GM18508 (cell line): ENCODE measurements at regions not wholly inside any gene's neighbourhood (a gene's known extent, or its start where the extent isn't known, plus 50 kb on each side); places are given as distances from the start of the nearest gene placed in this dataset.

ENCODE experiments used
- ATAC-seq: cut with Tn5 transposase; IDR thresholded peaks from one replicate; pipeline ENCODE4 v1.9.1; 2021; ENCODE audit warnings: moderate number of reproducible peaks; ENCODE audit not compliant: insufficient read depth, unreplicated experiment

DNA sequence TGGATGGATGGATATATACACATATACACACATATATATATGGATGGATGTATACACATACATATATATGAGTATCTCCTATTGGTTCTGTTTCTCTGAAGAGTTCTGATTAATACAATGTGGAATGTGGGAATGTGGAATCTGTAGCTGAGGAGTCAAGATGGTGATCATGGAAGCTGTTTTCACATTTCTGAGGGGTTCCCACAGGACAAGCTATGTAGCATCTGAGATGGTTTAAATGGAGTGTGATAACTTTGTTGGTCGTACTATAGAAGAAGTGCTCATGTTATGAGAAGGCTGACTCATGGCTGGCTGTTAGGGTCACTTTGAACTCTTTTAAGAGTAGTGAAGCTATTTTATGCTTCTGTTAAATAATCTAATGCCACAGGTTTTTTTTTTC is 279.7 kb downstream of the MEIS1 start:
- ATAC-seq: no peak

DNA sequence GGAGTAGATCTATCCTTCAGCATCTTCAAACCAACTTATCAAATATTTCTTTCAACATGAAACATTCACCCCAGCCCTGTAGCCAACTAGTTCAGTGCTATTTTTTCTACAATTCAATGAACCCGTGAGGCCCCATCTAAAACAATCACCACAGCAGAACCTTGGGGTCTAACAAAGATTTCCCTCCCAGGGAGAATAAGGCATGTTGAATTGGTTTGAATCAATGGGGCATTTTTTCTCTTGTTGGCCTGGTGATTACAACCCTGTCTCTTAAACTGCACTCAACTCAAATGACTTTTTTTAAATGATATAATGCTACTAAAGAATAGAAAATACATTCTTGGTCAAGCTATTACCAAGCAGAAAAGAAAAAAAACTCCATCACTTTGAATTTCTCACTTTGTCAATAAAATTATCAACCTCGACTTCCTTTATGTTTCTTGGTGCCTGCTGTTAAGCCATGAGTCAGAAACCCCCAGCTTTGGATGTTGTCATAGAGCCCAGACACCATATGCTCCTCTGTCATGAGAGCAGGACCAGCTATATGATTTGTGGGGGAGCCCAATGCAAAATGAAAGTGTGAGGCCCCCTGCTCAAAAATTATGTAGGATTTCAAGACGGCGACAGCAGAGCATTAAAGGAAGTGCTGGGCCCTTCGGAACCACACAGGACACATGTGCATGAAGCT is 282.4 kb downstream of the MEIS1 start:
- no peak for ATAC-seq

DNA sequence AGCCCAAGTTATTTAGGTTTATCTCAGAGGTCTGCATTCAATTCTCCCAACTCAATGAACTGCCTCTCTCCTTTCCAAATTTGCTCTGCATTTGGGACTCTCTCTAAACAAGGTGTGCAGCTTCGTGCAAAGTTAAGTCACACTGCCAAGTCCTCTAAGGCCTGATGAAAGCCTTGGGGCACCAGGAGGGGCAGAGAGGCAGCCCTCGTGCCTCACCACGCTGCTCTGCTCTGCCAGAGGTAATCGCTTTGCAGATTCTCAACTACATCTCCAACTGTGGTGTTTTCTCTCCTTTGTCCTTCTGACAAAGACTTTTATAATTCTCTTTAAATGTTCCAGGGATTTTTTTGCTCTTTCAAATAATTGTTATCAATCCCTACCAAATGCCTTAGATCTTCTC is 283.0 kb downstream of the MEIS1 start:
- ATAC-seq: no peak

DNA sequence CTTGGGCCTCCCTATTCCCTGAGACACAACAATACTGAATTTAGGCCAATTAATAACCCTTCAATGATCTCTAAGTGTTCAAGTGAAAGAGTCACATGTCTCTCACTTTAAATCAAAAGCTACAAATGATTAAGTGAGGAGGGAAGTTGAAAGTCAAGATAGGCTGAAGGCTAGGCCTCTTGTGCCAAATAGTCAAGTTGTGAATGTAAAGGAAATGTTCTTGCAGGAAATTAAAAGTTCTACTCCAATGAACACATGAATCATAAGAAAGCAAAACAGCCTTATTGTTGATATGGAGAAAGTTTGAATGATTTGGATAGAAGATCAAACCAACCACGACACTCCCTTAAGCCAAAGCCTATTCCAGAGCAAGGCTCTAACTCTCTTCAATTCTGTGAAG is 286.9 kb downstream of the MEIS1 start:
- ATAC-seq: no peak

DNA sequence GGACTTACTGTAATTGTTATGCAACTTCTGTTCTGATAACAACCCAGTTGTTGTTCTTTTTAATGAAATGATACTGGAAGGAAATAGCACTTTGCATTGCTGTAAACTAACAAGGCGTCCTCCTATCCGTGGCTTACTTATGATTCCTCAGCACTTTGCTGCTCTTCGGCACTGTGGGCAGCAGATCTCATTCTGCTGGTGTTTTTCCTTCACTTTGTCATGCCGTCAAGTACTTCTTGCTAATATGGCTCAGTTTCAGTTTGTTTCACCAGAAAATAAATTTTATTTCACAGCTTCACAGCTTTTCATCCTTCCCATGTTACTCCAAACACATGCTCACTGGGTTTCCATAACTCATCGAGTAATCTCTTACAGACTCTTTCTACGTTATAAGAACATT is 289.3 kb downstream of the MEIS1 start:
- no peak for ATAC-seq

DNA sequence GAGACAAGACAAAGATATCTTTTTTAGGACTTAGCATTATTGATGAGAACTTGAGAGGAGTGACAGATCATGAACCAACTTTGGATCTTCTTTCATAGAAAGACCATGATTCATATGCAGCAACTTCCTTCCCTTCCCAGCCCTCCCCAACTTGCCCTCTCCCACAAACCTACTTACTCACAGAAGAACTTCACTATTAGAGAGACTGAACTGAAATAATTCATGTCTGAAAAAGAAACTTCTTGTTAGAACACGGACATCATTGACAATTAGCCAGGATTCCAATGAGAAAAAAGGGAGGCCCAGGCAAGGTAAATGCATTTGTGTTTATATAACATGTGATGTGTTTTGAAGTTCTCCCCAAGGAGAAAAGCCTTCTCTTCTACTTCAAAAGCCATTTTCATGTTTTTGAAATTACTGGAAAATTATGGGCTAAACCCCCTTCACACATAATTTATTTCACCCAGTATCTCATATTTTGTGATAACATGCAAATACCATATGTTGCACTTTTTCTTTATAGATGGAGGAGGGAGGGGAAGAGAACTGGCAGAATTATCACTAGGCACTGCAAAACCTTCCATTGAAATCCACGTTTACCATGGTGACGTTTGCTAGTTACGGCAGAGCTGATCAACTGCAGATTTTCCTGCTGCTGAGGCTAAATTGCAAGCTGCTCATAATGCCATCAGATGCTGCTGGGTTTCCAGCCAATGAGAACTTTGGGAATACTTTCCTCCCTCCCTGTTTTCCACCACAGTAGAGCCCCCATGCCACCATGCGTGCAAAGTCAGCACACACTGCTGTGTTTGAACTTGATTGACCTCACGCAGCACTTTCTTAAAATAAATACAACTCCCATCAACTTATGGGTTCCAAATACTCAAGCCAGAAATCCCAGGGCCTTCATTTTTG is 294.7 kb downstream of the MEIS1 start:
- no peak for ATAC-seq

DNA sequence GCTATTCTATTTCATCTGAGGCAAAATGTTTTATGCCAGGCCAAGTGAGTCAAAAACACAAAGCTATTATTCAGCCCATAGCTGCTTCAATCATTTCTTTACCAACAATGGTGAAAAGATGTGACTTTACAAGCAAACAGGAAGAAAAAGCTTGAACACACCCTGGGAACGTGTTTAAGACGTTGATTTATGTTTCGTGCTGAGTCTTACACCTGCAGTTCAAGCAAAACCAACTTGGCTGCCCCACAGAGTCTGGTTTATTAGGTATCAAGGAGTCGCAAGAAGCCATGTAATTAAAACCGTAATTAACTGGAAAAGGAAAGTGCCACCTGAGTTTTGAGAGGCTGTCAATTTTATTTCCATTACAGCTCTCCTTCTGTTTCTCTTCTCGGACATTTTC is 295.5 kb downstream of the MEIS1 start:
- no peak for ATAC-seq

DNA sequence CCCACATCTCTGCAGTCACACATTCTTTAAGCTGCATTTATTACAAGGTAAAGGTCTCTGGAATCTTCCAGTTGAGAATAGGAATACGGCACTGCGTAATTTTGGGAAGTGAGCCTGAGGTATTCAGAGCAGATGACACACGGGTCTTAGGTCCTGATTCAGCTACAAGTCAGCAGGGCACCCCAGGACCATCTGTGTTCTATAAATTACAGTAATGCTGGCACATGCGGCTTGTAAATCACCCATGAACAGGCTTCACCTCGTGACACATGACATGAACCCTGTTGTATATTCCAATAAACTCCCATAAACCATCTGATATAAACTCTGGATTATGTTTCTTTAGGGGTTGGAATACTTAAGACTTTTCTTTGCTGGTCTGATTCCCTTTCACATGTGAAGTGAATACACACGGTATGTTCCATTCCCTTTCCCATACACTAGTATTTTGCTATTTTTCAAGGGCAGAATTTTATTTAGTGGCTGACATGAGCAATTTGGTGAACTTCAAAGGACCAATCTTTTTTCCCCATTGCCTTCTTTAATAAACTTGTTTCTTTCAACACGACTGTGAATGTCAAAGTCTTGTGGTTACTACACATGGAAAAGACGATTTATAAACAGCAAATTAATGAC is 298.6 kb downstream of the MEIS1 start:
- no peak for ATAC-seq

DNA sequence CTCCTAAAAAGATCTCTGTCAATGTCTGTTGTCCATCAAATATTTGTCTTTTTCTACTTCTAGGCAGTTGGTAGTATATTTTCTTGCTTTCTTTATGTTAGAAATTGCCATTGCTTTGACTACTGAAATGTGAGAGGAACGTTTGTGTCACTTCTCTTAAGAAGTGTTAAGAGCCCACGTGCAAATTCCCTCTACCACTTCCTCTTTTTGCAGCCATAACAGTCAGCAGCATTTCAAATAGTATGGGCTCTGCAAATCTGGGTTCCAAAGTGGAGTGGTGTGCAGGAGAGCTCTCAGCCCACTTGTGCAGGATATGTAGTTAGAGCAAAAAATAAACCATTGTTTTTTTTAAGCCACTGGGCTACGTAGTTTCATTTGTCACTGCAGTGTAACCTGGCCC is 314.0 kb downstream of the MEIS1 start:
- ATAC-seq: peak; percentile 65

DNA sequence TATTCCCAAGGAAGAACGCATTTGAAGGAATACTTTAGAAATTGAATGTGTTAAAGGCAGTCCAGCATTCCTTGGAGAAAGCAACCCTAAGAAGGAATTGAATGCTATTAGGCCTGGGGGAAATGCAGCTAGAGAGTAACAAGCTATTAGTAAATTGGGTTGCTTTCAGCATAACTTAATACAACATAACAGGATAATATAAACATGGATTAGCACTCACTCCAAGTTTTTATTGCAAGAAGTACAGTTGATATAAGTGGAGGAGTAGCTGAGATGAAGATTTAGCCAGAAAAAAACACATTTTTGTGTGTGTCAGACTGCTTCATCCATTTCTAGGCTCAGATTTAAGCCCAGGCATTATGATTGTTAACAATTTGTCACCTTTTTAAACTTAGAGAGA is 314.6 kb downstream of the MEIS1 start:
- ATAC-seq: no peak

DNA sequence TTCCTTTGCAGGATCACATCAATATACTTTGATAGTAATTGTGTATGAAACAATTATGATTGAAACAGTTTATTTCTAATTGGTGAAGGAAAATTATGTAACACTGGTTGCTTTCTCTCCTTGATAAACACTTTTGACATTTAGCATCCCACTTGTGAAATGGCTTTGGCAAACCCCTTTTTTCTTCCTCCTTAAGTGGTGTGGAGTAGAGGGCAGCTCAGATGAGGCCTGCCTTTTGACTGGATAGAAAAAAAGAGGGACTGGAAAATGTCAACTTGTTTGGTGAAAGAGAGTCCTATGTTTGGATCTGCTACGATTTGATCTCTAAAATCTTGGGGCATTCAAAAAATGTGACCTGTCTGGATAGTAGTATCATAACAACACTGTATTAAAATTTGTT is 318.3 kb downstream of the MEIS1 start:
- no peak for ATAC-seq

DNA sequence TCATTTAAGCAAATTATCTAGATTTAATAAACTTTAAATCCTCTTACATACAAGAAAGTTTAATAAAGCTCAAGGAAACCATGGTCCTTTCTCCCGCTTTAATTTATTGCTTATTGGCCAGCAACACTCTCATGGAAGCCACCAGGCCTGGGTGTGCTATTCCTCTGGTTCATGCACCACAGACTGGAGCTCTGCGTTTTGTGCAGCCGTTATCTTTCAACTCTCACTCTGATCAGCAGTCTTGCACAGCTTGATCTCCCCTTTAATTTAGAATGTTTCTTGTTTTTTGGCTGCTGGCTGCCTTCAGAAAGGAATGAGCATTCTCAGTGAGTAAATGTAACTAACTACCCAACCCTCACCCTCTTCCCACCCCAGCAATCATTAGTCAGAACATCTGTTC is 318.7 kb downstream of the MEIS1 start:
- ATAC-seq: no peak

DNA sequence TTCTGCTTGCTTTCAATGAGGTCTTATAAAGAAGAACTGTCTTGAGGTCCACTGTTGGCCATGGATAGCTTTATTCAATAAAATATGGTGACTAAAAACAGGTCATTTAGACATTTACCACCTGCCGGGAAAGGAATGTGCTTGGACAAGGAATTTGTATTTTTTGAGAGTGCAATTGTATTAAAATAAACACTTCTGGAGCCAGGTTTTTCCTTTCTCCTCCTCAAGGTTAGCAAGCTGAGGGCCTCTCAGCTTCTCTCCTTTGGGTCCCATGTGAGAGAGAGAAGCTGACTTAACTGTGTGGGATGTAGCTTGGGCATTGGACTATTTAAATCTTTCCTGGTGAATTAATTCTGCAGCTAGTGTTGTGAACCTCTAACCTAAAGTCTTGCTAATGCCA is 321.0 kb downstream of the MEIS1 start:
- ATAC-seq: no peak

DNA sequence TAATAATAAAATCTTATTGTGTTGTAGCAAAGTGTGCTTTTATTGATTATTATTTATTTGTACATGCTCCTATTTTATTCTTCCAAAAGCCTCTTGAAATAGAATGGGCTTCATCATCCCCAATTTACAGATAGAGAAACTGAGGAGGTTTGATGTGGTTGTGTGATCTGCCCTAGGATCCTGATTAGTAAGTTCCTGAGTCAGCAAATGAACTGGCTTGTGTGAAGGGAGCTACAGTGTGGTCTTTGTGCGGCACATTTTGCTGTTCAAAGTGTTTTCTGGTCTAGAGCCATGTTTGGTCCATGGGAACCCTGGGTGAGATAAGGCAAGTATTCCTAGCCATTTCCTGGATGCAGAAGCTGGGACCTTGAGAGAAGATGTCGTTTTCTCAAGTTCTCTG is 326.9 kb downstream of the MEIS1 start:
- no peak for ATAC-seq

DNA sequence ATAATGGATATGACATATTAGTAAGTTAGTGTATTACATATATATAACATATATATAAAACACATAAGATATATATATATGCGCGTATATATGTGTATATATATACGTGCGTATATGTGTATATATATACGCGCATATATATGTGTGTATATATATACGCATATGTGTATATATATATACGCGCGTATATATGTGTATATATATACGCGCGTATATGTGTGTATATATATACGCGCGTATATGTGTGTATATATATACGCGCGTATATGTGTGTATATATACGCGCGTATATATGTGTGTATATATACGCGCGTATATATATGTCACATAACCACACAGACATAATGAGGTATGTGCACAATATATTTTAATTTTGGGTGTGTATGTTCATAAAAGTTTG is 327.8 kb downstream of the MEIS1 start:
- ATAC-seq: no peak

DNA sequence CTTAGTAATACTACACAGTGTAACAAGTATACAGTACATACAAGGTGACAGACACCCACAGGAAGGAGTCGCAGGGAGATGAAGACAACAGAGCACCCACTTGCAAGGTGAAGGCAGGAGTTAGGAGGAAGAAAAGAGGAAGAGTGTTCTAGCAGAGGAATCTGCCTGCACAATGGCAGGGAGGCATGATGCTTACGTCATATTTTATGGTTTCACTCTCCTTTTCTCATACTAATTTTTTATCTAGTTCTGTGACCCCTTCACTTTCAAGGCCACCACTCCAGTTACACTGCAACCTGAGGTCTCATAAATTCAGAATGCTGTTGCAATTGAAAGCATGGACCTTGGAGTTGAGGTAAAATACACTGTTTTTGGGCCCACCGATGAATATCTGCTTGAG is 331.7 kb downstream of the MEIS1 start:
- no peak for ATAC-seq

DNA sequence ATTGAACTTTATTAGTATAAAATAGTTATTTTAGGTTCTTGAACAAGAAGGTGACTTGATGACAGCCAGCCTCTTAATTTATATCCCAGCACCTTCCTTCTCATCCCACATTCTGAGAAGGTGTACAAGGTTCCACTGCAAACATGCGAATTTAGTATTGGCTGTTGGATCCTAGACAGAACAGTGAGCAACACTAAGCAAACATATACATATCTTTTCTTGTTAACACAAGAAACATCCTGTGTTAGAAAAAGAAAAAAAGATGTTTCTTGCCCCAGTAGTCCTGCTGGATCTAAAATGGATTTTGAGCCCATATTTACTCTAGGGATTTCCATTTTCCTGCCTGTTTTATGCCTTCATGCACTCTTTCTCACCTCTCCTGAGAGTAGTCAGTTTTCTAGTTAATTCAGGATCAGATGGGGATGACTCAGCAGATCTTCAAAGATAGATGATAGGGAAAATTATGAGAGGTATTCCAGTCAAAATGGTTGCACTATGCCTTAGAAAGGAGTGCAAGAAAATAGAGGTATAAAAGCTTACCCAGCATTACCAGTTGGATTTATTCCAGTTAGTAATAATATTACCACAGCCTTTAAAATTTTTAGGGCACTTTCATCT is 336.5 kb downstream of the MEIS1 start:
- ATAC-seq: no peak

DNA sequence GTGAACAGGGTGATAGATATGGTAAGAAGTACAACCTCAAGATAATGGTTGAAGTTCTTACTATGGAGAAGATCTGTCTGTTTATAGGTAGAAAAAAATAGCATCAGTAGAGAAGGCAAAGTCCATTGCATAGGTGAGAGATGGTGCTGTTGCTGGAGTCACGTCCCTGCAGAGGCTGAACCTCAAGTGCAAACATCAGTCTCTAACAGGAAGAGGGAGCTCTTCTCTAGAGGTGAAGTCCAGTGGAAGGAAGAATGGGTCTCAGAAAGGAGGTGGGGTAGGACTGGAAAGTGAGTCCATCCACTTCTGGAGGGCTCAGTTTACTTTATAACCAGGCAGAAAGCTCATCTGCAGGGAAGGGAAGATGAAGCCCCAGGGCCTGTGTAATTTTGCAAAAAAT is 337.7 kb downstream of the MEIS1 start:
- ATAC-seq: no peak

DNA sequence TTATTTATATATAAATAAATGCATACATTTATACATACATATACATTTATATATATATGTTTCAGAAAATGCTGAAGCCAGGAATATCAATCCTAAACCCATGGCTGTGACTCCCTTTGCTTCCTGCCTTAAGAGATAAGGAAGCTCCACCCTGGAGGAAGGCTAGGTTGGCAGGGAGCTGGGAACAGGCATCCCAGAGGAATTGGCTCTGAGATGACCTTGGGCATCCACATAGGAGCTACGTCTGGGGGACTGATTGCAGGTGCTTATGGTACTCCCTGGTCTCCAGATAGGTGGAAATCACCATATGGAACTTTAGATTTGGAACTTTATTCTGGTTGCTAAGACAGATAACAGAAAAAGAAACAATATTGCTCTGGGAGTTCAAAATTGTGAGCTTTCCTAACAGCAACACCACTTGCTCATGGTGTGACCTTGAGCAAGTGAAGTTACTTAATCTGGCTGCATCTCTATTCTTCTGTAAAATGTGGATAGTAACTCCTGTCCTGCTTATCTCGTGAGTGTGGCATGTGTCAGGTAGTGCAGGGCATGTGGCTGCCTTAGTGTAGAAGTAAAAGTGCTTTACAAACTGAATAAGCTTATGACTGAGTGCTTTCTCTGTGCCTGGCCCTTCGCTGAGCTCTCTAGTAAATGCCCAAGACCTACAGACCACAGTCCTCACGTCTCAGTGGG is 341.0 kb downstream of the MEIS1 start:
- ATAC-seq: no peak

DNA sequence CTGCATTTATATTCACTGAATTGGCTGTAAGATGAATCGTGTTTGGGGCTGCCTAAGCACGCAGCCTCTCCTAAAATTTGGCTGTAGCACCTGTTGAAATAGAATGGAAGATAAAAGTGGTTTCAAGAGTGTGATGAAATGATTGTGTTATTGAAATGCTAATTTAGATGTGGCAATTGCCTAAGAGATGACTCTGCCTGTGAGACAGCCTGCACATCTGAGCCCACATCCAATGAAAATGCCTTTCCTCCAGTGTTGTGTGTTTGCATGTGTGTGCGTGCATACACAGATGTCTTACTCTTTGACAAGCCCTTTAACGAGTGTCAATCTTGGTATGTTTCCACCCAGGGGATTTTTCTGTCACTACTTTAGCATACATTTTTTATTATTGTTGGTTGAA is 346.9 kb downstream of the MEIS1 start:
- ATAC-seq: no peak
